OCI-LY3 (cell line): ENCODE measurements at regions not wholly inside any gene's neighbourhood (a gene's known extent, or its start where the extent isn't known, plus 50 kb on each side); places are given as distances from the start of the nearest gene placed in this dataset.

ENCODE experiments used
- CTCF ChIP-seq: fragments of 200-600, 300-600 bp; sonication (generic); IDR thresholded peaks from 2 replicates; pipeline ENCODE4 v1.5.1; 2014; ENCODE audit warnings: antibody characterized with exemption, low read length, low read depth
- EZH2phosphoT487 ChIP-seq: fragments of 200-600 bp; shearing (Covaris generic); IDR thresholded peaks from 2 replicates; pipeline ENCODE4 v1.6.1; 2018; ENCODE audit warnings: antibody characterized with exemption, mixed run types, low read depth

- TF ChIP-seq CTCF = no peak
- TF ChIP-seq EZH2phosphoT487 = no peak
Measured at GRCh38 chr16:48053418-48053745, 102.4 kb downstream of the ABCC12 start.
